Fibroblast of the aortic adventitia (primary cell): ENCODE measurements at regions not wholly inside any gene's neighbourhood (a gene's known extent, or its start where the extent isn't known, plus 50 kb on each side); places are given as distances from the start of the nearest gene placed in this dataset.
"Not testable (repeated sequence)": the region's sequence is repeated elsewhere in the genome, so short reads cannot be mapped to it uniquely, and the experiment has no call there.

Source experiments
- DNase-seq: peaks from one replicate; pipeline ENCODE4 v3.0.0-alpha.2; 2010; ENCODE audit warnings: low read depth
- H3K4me3 ChIP-seq: 2 replicates; pipeline ENCODE4 v1.5.1; 2011; ENCODE audit warnings: low read depth, mild to moderate bottlenecking, control low read depth, low read length, moderate library complexity
- TF ChIP-seq, protein P1 (sequence below): IDR thresholded peaks from 2 replicates; pipeline ENCODE4 v1.5.1; 2011; ENCODE audit warnings: mild to moderate bottlenecking, low read length, control low read depth, inconsistent platforms; ENCODE audit not compliant: insufficient read depth

DNA sequence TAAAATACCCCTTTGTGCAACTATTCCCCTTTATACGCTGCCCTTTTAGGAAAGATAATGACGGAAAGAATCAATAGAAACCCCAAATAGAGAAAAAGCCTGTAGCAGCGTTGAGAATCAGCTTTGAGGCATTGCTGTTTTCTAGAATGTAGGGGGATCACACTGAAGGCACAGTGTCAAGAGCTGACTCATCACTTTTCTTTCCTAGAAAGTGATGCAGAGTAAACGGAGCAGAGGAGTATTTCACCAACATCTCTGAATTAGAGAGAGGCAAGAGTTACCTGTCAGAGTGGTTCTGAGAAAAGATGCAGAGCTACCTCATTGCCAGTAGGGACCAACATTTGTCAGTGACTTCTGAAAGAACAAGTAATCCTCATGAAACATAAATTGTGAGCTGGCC is 269.8 kb upstream of the TMC3 start:
- no peak for DNase-seq

DNA sequence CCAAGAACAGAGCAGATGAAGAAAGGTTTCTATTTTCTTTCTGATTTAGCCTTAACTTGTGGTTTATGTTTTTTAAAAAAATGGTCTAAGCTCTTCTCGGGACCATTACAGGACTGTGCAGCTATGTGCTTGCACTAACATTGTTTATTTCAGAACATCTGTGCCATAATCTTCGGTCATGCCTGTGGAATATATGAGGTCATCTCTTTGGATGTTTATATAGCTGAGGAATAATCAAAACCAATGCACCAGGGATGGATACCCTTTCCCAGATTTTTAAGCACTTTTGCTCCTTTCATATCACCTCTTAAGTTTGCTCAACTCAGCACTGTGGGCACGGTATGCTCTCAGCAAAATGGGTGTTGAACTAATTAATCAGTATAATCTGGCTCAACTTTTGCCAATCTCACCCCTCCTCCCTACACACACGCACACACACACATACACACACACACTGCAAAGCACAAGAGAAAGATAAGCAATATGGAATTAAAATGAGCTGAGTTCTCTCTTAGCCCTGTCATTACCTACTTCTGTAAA is 268.5 kb upstream of the TMC3 start:
- no peak overlapping the region for H3K4me3 ChIP-seq
- DNase-seq = peak; percentile 2

More for the DNA sequence above, 269.8 kb upstream of the TMC3 start:
- no peak overlapping the region for H3K4me3 ChIP-seq
- TF ChIP-seq, protein P1, sequence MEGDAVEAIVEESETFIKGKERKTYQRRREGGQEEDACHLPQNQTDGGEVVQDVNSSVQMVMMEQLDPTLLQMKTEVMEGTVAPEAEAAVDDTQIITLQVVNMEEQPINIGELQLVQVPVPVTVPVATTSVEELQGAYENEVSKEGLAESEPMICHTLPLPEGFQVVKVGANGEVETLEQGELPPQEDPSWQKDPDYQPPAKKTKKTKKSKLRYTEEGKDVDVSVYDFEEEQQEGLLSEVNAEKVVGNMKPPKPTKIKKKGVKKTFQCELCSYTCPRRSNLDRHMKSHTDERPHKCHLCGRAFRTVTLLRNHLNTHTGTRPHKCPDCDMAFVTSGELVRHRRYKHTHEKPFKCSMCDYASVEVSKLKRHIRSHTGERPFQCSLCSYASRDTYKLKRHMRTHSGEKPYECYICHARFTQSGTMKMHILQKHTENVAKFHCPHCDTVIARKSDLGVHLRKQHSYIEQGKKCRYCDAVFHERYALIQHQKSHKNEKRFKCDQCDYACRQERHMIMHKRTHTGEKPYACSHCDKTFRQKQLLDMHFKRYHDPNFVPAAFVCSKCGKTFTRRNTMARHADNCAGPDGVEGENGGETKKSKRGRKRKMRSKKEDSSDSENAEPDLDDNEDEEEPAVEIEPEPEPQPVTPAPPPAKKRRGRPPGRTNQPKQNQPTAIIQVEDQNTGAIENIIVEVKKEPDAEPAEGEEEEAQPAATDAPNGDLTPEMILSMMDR = no peak

DNA sequence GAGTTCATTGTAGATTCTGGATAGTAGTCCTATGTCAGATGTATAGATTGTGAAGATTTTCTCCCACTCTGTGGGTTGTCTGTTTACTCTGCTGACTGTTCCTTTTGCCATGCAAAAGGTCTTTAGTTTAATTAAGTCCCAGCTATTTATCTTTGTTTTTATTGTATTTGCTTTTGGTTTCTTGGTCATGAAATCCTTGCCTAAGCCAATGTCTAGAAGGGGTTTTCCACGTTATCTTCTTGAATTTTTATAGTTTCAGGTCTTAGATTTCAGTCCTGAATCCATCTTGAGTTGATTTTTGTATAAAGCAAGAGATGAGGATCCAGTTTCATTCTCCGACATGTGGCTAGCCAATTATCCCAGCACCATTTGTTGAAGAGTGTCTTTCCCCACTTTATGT is 262.1 kb upstream of the TMC3 start:
- not testable (repeated sequence) for H3K4me3 ChIP-seq, DNase-seq

More for the DNA sequence above, 268.5 kb upstream of the TMC3 start:
- TF ChIP-seq, protein P1 = no peak

DNA sequence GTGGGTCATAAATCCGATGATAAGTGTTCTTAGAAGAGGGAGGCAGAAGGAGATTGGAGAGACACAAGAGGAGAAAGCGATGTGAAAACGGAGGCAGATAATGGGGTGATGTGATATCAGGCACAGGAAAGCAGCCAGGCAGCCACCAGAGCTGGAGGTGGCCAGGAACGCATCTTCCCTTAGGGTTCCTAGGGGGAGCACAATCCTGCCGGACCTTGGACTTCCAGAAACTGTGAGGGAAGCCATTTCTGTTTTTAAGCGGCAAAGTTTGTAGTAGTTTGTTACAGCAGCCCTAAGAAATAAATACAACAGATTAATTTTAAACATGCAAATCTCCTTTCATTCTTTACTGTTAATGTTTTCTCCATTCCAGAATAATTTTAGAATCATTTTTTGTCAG is 259.9 kb upstream of the TMC3 start:
- H3K4me3 ChIP-seq = no peak overlapping the region
- TF ChIP-seq, protein P1 = no peak
- no peak for DNase-seq

DNA sequence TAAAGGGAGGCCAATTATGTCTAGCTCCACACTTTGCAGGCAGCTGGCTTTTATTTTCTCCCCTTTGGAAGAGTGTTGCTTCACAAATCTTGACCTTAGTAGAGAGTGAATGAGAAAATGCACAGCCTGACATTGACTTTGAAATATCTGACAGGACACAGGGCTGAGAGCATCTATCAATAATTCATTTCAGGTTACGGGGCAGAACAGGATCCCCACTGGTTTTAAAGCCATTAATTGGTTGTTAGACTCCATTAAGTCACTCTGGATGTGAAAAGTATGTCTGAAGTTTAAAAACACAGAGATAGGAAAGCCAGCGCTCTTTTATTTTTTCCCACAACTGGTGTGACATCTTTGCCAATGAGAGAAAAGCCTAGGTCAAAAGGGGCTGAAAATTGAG is 251.9 kb upstream of the TMC3 start:
- TF ChIP-seq, protein P1 = no peak
- no peak for DNase-seq
- H3K4me3 ChIP-seq = no peak overlapping the region

DNA sequence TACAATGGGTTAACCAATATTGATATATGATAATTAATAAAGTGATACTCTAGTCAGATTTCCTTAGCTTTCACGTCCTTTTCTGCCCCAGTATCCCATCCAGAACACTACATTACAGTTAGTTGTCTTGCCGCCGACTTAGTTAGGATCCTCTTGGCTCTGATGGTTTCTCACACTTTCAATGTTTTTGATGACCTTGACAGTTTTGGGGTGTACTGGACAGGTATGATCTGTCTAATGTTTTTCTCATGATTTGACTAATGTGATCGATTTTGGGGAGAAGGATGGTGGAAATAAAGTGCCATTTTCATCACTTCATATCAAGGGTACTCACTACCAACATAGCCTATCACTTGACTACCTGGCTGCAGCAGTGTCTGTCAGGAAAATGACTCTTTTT is 245.0 kb upstream of the TMC3 start:
- DNase-seq = no peak
- TF ChIP-seq, protein P1 = no peak
- H3K4me3 ChIP-seq = no peak overlapping the region

DNA sequence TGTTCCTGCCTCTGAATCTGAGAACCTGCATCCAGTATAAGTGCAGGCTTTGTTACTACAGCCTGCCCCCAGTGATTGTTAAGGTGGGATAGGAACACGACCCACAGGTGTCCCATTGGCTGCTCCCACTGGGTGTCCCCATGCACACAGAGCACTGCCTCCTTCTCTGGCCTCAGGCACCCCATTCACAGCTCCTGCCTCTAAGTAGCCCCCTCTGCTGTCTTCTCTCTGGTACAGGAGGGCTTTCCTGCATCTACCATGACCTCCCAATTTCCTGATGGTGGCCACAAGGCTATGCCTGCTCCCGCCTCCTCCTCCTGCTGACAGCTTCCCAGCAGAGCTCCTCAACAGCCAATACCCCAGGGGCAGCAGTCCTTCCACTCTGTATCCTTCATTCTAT is 238.6 kb upstream of the TMC3 start:
- no peak overlapping the region for H3K4me3 ChIP-seq
- TF ChIP-seq, protein P1 = no peak
- DNase-seq = no peak

DNA sequence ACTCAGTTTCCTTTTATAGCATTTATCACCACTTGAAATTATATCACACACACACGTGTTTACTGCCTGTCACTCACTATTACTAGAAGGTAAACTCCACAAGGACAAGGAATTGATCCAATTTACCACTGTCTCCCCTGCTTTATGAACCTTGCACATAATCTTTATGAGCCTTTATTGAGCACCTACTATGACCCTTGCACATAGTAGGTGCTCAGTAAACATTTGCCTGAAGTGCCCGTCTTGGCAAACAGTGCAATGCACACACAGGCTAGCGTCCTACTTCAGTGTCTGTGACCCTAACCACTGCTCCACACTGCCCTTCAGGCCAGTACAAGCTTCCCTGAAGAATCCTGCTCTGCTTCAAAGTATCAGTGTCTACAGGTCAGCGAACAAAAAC is 237.7 kb upstream of the TMC3 start:
- TF ChIP-seq, protein P1 = no peak
- DNase-seq = no peak
- H3K4me3 ChIP-seq = no peak overlapping the region
